ENCODE measurements at regions not wholly inside any gene's neighbourhood (a gene's known extent, or its start where the extent isn't known, plus 50 kb on each side); places are given as distances from the start of the nearest gene placed in this dataset.
"Not testable (repeated sequence)": the region's sequence is repeated elsewhere in the genome, so short reads cannot be mapped to it uniquely, and the experiment has no call there.

DNA sequence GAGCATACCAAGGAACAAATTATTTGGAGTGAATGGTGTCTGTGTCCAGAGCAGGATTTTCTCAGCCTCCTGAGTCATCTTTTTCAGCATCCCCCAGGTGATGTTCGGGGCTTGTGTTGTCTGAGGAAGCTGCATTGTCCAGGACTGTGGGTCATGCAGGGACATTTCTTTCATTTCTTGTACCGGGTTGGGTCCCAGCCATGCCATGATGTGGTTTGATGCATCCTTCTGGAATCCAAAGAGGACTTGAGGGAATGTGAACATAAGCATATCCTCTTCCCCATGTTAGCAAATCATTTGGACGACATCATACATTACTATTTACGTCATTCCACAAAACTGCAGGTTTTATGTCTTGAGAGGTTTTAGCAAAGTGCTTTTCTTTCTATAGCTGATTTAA is 797.8 kb downstream of the CCDC85A start:
- Histone ChIP-seq H3K27ac (ENCODE audit: low read depth, low read length) (no peak overlapping the region), H3K4me1 (ENCODE audit: insufficient read depth, low read length) (no peaks in the 10 kb centered on the region), H3K36me3 (ENCODE audit: insufficient read depth, low read length) (no peaks in the 10 kb centered on the region), H3K4me3 (ENCODE audit: low read length) (no peak overlapping the region), H3K9me3 (ENCODE audit: low read length) (no peaks in the 10 kb centered on the region), H3K27me3 (ENCODE audit: insufficient read depth, low read length, poor library complexity, severe bottlenecking) (no peaks in the 10 kb centered on the region)
- ChIA-PET POLR2A (no interaction called here), CTCF (no interaction called here)
- Mint-ChIP-seq H3K36me3 (no peaks in the 10 kb centered on the region), H3K4me1 (no peaks in the 10 kb centered on the region), H3K27me3 (no peaks in the 10 kb centered on the region), H3K4me3 (no peak overlapping the region), H3K27ac (no peak overlapping the region), H3K9me3 (peaks cover 4 to 31% (median 15%) of the 10 kb centered on the region in 5 donors)
- DNase-seq: no peak

- DNase-seq: no peak
- Histone ChIP-seq H3K4me1 (ENCODE audit: insufficient read depth, low read length) (no peaks in the 10 kb centered on the region), H3K4me3 (ENCODE audit: low read length) (no peak overlapping the region), H3K36me3 (ENCODE audit: insufficient read depth, low read length) (no peaks in the 10 kb centered on the region), H3K27ac (ENCODE audit: low read depth, low read length) (no peak overlapping the region), H3K27me3 (ENCODE audit: insufficient read depth, low read length, poor library complexity, severe bottlenecking) (no peaks in the 10 kb centered on the region), H3K9me3 (ENCODE audit: low read length) (no peaks in the 10 kb centered on the region)
- Mint-ChIP-seq H3K36me3 (no peaks in the 10 kb centered on the region), H3K9me3 (peaks cover 2 to 22% (median 4%) of the 10 kb centered on the region in 5 donors), H3K27ac (no peak overlapping the region), H3K27me3 (no peaks in the 10 kb centered on the region), H3K4me1 (no peaks in the 10 kb centered on the region), H3K4me3 (no peak overlapping the region)
- ChIA-PET CTCF (no interaction called here), POLR2A (no interaction called here)
Measured at GRCh38 chr2:56985609-56986008, 801.8 kb downstream of the CCDC85A start.

GRCh38 chr2:57022496-57022895 is 838.7 kb downstream of the CCDC85A start:
- Histone ChIP-seq H3K4me1 (ENCODE audit: insufficient read depth, low read length) (no peaks in the 10 kb centered on the region), H3K27ac (ENCODE audit: low read depth, low read length) (no peak overlapping the region), H3K27me3 (ENCODE audit: insufficient read depth, low read length, poor library complexity, severe bottlenecking) (no peaks in the 10 kb centered on the region), H3K4me3 (ENCODE audit: low read length) (no peak overlapping the region), H3K9me3 (ENCODE audit: low read length) (no peaks in the 10 kb centered on the region), H3K36me3 (ENCODE audit: insufficient read depth, low read length) (no peaks in the 10 kb centered on the region)
- Mint-ChIP-seq H3K4me1 (no peaks in the 10 kb centered on the region), H3K4me3 (no peak overlapping the region), H3K36me3 (no peaks in the 10 kb centered on the region), H3K27me3 (no peaks in the 10 kb centered on the region), H3K27ac (no peak overlapping the region), H3K9me3 (peaks cover 14 to 33% (median 20%) of the 10 kb centered on the region in 5 donors)
- no peak for DNase-seq
- ChIA-PET POLR2A (no interaction called here), CTCF (no interaction called here)

DNA sequence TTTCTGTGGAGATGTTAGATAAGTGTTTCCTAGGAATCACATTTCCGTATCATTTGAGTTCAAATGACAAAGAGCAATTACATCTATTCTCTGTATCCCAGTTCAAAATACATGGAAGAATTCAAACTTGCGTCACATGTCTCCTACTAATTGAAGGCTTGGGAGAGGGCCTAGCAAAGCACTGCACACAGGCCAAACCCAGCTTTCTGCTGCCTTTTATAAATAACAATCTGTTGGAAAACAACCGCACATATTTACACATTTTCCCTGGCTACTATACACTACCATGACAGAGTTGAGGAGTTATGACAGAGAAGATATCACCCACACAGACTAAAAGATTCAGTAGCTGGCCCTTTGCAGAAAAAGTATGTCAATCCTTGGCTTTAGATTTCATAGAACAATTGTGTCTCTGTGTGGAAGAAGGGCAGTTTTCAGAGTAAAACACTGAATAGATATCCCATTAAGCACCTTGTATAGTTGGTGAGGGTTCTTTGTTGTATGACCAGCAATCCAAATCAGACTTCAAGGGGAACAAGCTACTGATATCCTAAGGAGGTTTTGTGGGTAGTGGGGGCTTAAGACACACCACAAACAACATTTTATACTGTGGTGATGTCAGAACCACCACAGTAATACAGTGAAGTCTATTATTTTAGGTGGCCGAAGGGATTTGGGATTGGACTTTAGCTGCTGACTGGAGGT is 861.3 kb downstream of the CCDC85A start:
- Histone ChIP-seq H3K27ac (ENCODE audit: low read depth, low read length) (no peak overlapping the region), H3K4me3 (ENCODE audit: low read length) (no peak overlapping the region), H3K9me3 (ENCODE audit: low read length) (no peaks in the 10 kb centered on the region), H3K27me3 (ENCODE audit: insufficient read depth, low read length, poor library complexity, severe bottlenecking) (no peaks in the 10 kb centered on the region), H3K36me3 (ENCODE audit: insufficient read depth, low read length) (no peaks in the 10 kb centered on the region), H3K4me1 (ENCODE audit: insufficient read depth, low read length) (no peaks in the 10 kb centered on the region)
- ChIA-PET CTCF (no interaction called here), POLR2A (no interaction called here)
- Mint-ChIP-seq H3K9me3 (peaks cover 10 to 32% (median 18%) of the 10 kb centered on the region in 5 donors), H3K27ac (no peak overlapping the region), H3K4me1 (no peaks in the 10 kb centered on the region), H3K4me3 (no peak overlapping the region), H3K27me3 (no peaks in the 10 kb centered on the region), H3K36me3 (no peaks in the 10 kb centered on the region)
- DNase-seq: no peak

DNA sequence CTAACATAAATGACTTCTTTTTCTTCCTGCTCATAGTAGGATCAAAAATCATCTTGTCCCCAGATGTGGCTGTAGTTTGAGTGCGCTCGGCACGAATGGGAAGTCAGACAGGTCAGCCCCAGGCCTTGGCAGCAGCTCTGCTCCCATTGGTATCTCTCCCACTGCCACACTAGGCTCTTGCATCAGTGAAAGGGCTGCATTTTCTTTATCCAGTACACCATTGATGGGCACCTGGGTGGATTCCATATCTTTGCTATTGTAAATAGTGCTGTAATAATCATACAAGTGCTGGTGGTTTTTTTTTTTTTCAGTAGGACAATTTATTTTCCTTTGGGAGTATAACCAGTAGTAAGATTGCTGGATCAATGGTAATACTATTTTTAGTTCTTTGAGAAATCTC is 865.5 kb downstream of the CCDC85A start:
- CTCF ChIA-PET: no interaction called here
- H3K27ac ChIP-seq (ENCODE audit: low read depth, low read length): no peak overlapping the region
- H3K4me3 ChIP-seq (ENCODE audit: low read length): no peak overlapping the region
- no peak overlapping the region for H3K4me3 Mint-ChIP-seq
- H3K36me3 Mint-ChIP-seq: no peaks in the 10 kb centered on the region
- no peaks in the 10 kb centered on the region for H3K9me3 ChIP-seq (ENCODE audit: low read length)
- H3K27me3 Mint-ChIP-seq: no peaks in the 10 kb centered on the region
- no peaks in the 10 kb centered on the region for H3K4me1 Mint-ChIP-seq
- no peaks in the 10 kb centered on the region for H3K27me3 ChIP-seq (ENCODE audit: insufficient read depth, low read length, poor library complexity, severe bottlenecking)
- no peak for DNase-seq
- H3K4me1 ChIP-seq (ENCODE audit: insufficient read depth, low read length): no peaks in the 10 kb centered on the region
- H3K36me3 ChIP-seq (ENCODE audit: insufficient read depth, low read length): no peaks in the 10 kb centered on the region
- POLR2A ChIA-PET: no interaction called here
- H3K9me3 Mint-ChIP-seq: peaks cover 6 to 45% (median 13%) of the 10 kb centered on the region in 5 donors
- H3K27ac Mint-ChIP-seq: no peak overlapping the region

DNA sequence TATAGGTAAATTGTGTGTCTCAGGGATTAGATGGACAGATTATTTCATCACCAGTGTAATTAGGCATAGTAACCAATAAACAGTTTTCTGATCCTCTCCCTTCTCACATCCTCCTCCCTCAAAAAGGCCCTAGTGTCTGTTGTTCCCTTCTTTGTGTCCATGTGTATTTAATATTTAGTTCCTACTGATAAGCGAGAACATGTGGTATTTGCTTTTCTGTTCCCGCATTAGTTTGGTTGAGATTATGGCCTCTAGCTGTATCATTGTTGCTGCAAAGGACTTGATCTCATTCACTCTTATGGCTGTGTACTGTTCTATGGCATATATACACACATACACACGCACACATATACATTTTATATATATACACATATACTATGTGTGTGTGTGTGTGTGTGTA is 866.2 kb downstream of the CCDC85A start:
- no peak overlapping the region for H3K4me3 Mint-ChIP-seq
- Histone ChIP-seq H3K27me3 (ENCODE audit: insufficient read depth, low read length, poor library complexity, severe bottlenecking) (no peaks in the 10 kb centered on the region), H3K9me3 (ENCODE audit: low read length) (no peaks in the 10 kb centered on the region), H3K4me1 (ENCODE audit: insufficient read depth, low read length) (no peaks in the 10 kb centered on the region), H3K36me3 (ENCODE audit: insufficient read depth, low read length) (no peaks in the 10 kb centered on the region), H3K27ac (ENCODE audit: low read depth, low read length) (no peak overlapping the region), H3K4me3 (ENCODE audit: low read length) (no peak overlapping the region)
- H3K4me1 Mint-ChIP-seq: no peaks in the 10 kb centered on the region
- no peaks in the 10 kb centered on the region for H3K36me3 Mint-ChIP-seq
- no peaks in the 10 kb centered on the region for H3K27me3 Mint-ChIP-seq
- no peak for DNase-seq
- ChIA-PET CTCF (no interaction called here), POLR2A (no interaction called here)
- H3K27ac Mint-ChIP-seq: no peak overlapping the region
- peaks cover 6 to 43% (median 13%) of the 10 kb centered on the region in 5 donors for H3K9me3 Mint-ChIP-seq

GRCh38 chr2:57066301-57066700 is 882.5 kb downstream of the CCDC85A start:
- POLR2A ChIA-PET: not testable (repeated sequence)

DNA sequence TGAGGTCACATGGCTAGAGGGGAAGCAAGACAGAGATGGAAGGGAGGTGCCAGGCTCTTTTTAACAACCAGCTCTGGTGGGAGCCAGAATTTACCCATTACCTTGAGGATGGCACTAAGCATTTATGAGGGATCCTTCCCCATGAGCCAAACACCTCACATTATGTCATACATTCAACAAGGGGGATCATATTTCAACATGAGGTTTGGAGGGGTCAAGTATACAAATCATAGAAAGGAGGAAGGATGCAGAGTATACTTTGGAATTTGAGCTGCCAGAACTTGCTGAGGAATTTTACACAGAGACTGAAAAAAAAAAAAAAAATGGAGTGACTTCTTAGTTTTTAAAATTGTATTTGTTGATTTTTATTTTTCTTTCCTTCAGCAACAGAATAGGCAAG is 891.4 kb downstream of the CCDC85A start:
- Histone ChIP-seq H3K27ac (ENCODE audit: low read depth, low read length) (no peak overlapping the region), H3K9me3 (ENCODE audit: low read length) (no peaks in the 10 kb centered on the region), H3K27me3 (ENCODE audit: insufficient read depth, low read length, poor library complexity, severe bottlenecking) (no peaks in the 10 kb centered on the region), H3K4me1 (ENCODE audit: insufficient read depth, low read length) (no peaks in the 10 kb centered on the region), H3K4me3 (ENCODE audit: low read length) (no peak overlapping the region), H3K36me3 (ENCODE audit: insufficient read depth, low read length) (no peaks in the 10 kb centered on the region)
- Mint-ChIP-seq H3K27me3 (no peaks in the 10 kb centered on the region), H3K36me3 (no peaks in the 10 kb centered on the region), H3K27ac (no peak overlapping the region), H3K4me1 (no peaks in the 10 kb centered on the region), H3K9me3 (peaks cover 10 to 55% (median 12%) of the 10 kb centered on the region in 5 donors), H3K4me3 (no peak overlapping the region)
- ChIA-PET CTCF (no interaction called here), POLR2A (no interaction called here)
- no peak for DNase-seq

More at GRCh38 chr2:57066301-57066700, 882.5 kb downstream of the CCDC85A start:
- H3K27ac Mint-ChIP-seq; CTCF ChIA-PET; H3K9me3 ChIP-seq (ENCODE audit: low read length); H3K27ac ChIP-seq (ENCODE audit: low read depth, low read length); DNase-seq; H3K36me3 Mint-ChIP-seq; H3K4me1 ChIP-seq (ENCODE audit: insufficient read depth, low read length); H3K27me3 Mint-ChIP-seq; H3K36me3 ChIP-seq (ENCODE audit: insufficient read depth, low read length); H3K4me1 Mint-ChIP-seq; H3K4me3 Mint-ChIP-seq; H3K27me3 ChIP-seq (ENCODE audit: insufficient read depth, low read length, poor library complexity, severe bottlenecking); H3K4me3 ChIP-seq (ENCODE audit: low read length): not testable (repeated sequence)
- H3K9me3 Mint-ChIP-seq: peaks cover 5 to 25% (median 12%) of the 10 kb centered on the region in 5 donors

- Mint-ChIP-seq H3K4me1 (no peaks in the 10 kb centered on the region), H3K9me3 (peaks cover 10 to 58% (median 17%) of the 10 kb centered on the region in 5 donors), H3K27me3 (no peaks in the 10 kb centered on the region), H3K27ac (no peak overlapping the region), H3K36me3 (no peaks in the 10 kb centered on the region), H3K4me3 (no peak overlapping the region)
- Histone ChIP-seq H3K9me3 (ENCODE audit: low read length) (no peaks in the 10 kb centered on the region), H3K36me3 (ENCODE audit: insufficient read depth, low read length) (no peaks in the 10 kb centered on the region), H3K27ac (ENCODE audit: low read depth, low read length) (no peak overlapping the region), H3K27me3 (ENCODE audit: insufficient read depth, low read length, poor library complexity, severe bottlenecking) (no peaks in the 10 kb centered on the region), H3K4me3 (ENCODE audit: low read length) (no peak overlapping the region), H3K4me1 (ENCODE audit: insufficient read depth, low read length) (no peaks in the 10 kb centered on the region)
- ChIA-PET CTCF (no interaction called here), POLR2A (no interaction called here)
- no peak for DNase-seq
Measured at GRCh38 chr2:57080035-57080434, 896.2 kb downstream of the CCDC85A start.

Measured in CD8-positive, alpha-beta memory T cell (primary cell).